GM19372 (cell line): ENCODE measurements at regions not wholly inside any gene's neighbourhood (a gene's known extent, or its start where the extent isn't known, plus 50 kb on each side); places are given as distances from the start of the nearest gene placed in this dataset.

Experiments used
- ATAC-seq: cut with Tn5 transposase; IDR thresholded peaks from one replicate; pipeline ENCODE4 v1.9.1; 2021; ENCODE audit warnings: mild to moderate bottlenecking, low read depth, moderate library complexity; ENCODE audit not compliant: unreplicated experiment

- no peak for ATAC-seq
These were observed 570.3 kb upstream of the EPHA7 start for GRCh38 chr6:93989630-93990029.

- ATAC-seq = no peak
These were observed 566.6 kb upstream of the EPHA7 start for GRCh38 chr6:93985953-93986352.

- ATAC-seq = no peak
These were observed 555.8 kb upstream of the EPHA7 start for GRCh38 chr6:93975159-93975558.

- ATAC-seq = no peak
These were observed 555.0 kb upstream of the EPHA7 start for GRCh38 chr6:93974332-93974731.

GRCh38 chr6:93972791-93973190 is 553.4 kb upstream of the EPHA7 start:
- ATAC-seq = no peak

GRCh38 chr6:93970684-93971083 is 551.3 kb upstream of the EPHA7 start:
- ATAC-seq = no peak

- ATAC-seq = no peak
These were observed 548.8 kb upstream of the EPHA7 start for GRCh38 chr6:93968126-93968525.

- ATAC-seq = no peak
These were observed 545.6 kb upstream of the EPHA7 start for GRCh38 chr6:93964926-93965325.

GRCh38 chr6:93964321-93964720 is 545.0 kb upstream of the EPHA7 start:
- ATAC-seq = no peak

GRCh38 chr6:93962566-93962965 is 543.2 kb upstream of the EPHA7 start:
- ATAC-seq = no peak

GRCh38 chr6:93954584-93954983 is 535.2 kb upstream of the EPHA7 start:
- ATAC-seq = no peak

GRCh38 chr6:93943661-93944060 is 524.3 kb upstream of the EPHA7 start:
- no peak for ATAC-seq

GRCh38 chr6:93940381-93940780 is 521.0 kb upstream of the EPHA7 start:
- no peak for ATAC-seq

GRCh38 chr6:93932175-93932574 is 512.8 kb upstream of the EPHA7 start:
- ATAC-seq = no peak

- ATAC-seq = no peak
These were observed 508.4 kb upstream of the EPHA7 start for GRCh38 chr6:93927731-93928130.

GRCh38 chr6:93919365-93919764 is 500.0 kb upstream of the EPHA7 start:
- ATAC-seq = no peak

GRCh38 chr6:93918258-93918657 is 498.9 kb upstream of the EPHA7 start:
- no peak for ATAC-seq

GRCh38 chr6:93917216-93917615 is 497.9 kb upstream of the EPHA7 start:
- ATAC-seq = no peak

- ATAC-seq = no peak
These were observed 497.4 kb upstream of the EPHA7 start for GRCh38 chr6:93916716-93917115.

GRCh38 chr6:93915961-93916360 is 496.6 kb upstream of the EPHA7 start:
- ATAC-seq = no peak

GRCh38 chr6:93902517-93902916 is 483.2 kb upstream of the EPHA7 start:
- ATAC-seq = no peak

- no peak for ATAC-seq
These were observed 480.8 kb upstream of the EPHA7 start for GRCh38 chr6:93900142-93900541.

GRCh38 chr6:93896081-93896480 is 476.7 kb upstream of the EPHA7 start:
- ATAC-seq = no peak
